ENCODE measurements at regions not wholly inside any gene's neighbourhood (a gene's known extent, or its start where the extent isn't known, plus 50 kb on each side); places are given as distances from the start of the nearest gene placed in this dataset.

GRCh38 chr6:41451039-41451438, 95.1 kb upstream of the FOXP4 start:
- DNase-seq (ENCODE audit: low spot score) = no peak

- DNase-seq (ENCODE audit: low spot score) = no peak
Observed at GRCh38 chr6:41451515-41452163, 94.5 kb upstream of the FOXP4 start.

DNA sequence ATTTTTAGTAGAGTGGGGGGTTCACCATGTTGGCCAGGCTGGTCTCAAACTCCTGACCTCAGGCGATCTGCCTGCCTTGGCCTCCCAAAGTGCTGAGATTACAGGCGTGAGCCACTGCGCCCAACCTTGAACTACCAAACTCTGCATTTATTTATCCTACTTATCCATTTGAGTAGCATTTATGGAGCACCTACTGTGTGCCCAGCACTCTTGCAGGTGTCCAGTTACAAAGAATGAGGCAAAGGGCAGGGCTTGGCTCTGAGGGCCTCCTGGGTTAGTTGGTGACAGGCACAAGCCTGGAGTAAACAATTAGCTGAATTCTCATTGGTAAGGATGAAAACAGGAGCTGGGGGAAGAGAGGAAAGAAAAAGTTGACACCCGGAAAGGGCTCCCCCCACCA, 93.4 kb upstream of the FOXP4 start:
- no peak for DNase-seq (ENCODE audit: low spot score)

- no peak for DNase-seq (ENCODE audit: low spot score)
Observed at GRCh38 chr6:41453244-41453643, 92.9 kb upstream of the FOXP4 start.

DNA sequence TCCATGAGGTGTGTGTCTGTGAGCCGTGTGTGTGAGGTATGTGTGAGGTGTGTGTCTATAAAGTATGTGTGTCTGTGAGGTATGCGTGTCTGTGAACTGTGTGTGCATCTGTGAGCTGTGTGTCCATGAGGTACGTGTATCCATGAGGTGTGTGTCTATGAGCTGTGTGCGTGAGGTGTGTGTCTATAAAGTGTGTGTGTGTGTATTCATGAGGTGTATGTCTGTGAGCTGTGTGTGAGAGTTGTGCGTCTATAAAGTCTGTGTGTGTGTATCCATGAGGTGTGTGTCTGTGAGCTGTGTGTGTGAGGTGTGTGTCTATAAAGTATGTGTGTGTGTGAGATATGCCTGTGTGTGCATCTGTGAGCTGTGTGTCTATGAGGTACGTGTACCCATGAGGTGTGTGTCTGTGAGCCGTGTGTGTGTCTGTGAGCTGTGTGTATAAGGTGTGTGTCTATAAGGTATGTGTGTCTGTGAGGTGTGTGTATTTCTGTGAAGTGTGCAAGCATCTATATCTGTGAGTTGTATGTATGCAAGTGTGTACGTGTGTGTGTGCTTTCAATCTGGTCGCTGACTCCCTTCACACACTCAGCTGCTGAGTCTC, 91.9 kb upstream of the FOXP4 start:
- DNase-seq (ENCODE audit: low spot score) = no peak

GRCh38 chr6:41455410-41455809, 90.8 kb upstream of the FOXP4 start:
- DNase-seq (ENCODE audit: low spot score) = no peak

GRCh38 chr6:41455818-41456217, 90.4 kb upstream of the FOXP4 start:
- DNase-seq (ENCODE audit: low spot score) = peak; percentile 62

DNA sequence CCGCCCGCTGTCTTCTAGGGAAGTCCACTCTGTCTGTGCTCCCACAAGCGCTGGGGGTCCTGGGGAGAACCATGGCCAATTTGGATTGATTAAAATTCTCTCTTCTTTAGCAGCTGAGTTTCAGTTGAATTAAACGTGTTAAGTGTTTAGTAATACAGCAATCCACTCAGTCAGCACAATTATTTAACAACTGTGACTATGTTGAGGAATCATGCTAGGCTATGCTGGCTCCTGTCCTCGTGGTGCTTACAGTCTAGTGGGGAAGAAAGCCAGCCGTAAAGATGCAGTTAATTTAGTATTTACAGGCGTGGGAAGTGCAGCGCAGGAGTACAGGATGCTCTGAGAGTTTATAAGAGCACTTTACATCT, 88.9 kb upstream of the FOXP4 start:
- no peak for DNase-seq (ENCODE audit: low spot score)

- DNase-seq (ENCODE audit: low spot score) = no peak
Observed at GRCh38 chr6:41459738-41460137, 86.4 kb upstream of the FOXP4 start.

DNA sequence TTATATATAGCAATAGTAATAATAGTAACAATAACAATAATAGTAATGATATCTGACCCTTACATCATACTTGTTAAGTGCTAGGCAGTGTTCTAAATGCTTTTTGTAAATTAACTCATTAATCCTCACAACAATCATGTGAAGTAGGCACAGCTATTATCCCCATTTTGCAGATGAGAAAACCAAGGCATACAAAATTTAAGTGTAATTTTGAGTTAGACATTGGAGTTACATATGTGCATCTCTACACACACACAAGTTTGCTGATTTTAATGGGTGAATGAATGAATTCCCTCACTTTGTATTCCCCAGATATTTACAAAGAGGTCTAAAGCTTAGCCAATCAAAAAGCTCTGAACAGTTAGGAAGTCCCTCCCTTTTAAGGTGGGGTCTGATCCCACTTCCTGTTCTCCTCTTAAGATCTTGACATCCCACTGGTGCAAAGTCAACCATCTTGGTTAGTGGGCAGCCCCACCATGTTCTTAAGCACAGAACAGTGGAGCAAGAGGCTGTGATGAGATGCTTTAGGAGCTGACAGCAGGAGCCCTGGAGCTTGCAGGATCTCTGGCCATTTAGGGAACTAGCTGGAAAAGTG, 85.3 kb upstream of the FOXP4 start:
- DNase-seq (ENCODE audit: low spot score) = no peak

DNA sequence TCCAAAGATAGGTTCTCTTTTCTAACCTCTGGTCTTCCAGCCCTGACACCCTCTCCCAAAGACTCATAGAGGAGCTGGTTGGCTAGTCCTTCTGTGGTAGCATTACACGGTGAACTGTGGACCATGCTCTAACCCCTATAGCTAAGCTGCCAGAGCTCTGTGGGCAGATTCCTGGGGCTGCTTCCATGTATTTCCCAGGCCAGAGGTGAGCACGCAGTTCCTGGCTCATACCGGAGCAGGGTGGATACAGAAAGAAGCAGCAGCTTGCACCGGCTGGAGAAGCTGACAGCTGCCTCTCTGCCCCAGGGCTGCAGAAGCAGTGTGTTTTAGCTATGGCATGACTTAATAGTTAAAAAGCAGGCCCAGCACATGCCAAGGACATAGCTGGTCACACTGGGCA, 84.1 kb upstream of the FOXP4 start:
- DNase-seq (ENCODE audit: low spot score) = no peak

DNA sequence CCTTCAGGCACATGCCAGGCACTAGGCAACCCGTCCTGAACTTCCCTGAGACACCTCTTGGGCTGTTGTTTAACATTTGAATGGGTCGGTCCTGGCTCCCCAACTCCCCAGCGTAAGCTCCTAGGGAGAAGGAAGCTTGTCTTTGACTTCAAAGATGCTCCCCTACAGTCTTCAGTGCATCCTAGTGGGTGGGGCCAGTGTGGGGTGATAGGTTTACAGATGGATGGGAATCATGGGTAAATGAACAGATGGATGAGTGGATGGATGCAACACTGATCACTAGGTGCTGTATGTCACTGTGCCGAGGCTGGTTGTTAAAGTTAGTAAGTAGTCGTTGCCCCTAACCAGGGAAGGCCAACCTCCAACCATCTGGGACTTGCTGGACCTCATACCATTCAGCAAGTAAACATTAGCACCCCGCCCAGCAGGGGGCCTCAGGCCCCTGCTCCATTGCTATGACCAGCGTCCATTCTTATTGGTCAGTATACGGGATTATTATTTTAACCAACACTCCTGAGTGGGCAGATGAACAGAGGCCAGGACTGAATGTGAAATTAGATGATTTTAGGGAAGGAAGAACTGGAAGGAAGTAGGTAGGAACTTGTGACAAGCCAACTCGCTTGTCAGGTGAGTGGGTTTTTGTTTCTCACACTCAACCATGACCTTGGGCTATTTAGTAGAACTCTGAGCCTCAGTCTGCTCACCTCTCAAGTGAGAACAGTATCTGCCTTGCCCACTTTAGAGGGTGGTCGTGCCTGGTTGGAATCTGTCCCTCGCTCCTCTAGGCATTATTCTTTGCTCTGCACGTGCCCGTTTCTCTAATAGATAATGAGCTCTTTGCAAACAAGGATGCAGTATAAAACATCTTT, 82.9 kb upstream of the FOXP4 start:
- peak; percentile 88 for DNase-seq (ENCODE audit: low spot score)

- DNase-seq (ENCODE audit: low spot score) = no peak
Observed at GRCh38 chr6:41464019-41464418, 82.2 kb upstream of the FOXP4 start.

DNA sequence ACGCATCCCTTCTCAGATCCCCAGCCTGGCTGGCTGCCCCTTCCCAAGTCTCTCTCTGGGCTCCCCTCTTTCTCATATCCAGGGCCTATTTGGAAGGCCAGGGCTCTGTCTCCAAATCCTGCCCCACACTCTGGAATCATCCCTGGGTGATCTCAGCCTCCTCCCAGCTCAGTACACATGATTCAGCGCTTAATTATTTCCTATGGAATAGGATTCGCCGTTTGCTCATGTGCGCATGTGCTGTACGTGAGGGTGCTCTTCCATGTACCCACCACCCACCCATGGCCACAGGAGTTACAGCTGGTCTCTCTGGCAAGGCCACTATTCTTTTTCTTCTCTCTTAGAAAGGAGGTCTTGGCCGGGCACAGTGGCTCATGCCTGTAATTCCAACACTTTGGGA, 81.7 kb upstream of the FOXP4 start:
- no peak for DNase-seq (ENCODE audit: low spot score)

DNA sequence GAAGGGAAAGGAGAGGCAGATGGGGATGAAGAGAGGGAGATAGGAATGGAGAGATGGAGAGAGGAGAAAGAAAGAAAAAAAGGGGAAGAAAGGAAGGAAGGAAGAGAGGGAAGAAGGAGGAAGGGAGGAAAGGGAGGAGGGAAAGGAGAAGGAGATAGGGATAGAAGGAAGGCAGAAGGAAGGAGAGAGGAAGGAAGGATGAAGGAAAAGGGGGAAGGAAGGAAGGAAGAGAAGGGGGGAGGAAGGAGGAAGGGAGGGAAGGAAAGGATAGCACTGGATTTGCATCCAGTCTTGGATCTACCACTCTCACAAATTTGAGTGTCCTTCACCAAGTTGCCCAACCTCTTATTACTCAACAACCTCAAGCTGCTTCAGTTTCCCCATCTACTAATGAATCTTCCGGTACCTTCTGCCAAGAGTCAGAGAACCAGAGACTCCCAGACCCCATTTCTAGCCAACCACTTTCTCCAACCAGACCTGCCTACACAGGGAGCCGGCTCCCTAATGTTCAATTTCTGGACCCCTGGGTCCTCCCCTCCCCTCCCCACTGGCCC, 79.7 kb upstream of the FOXP4 start:
- no peak for DNase-seq (ENCODE audit: low spot score)

DNA sequence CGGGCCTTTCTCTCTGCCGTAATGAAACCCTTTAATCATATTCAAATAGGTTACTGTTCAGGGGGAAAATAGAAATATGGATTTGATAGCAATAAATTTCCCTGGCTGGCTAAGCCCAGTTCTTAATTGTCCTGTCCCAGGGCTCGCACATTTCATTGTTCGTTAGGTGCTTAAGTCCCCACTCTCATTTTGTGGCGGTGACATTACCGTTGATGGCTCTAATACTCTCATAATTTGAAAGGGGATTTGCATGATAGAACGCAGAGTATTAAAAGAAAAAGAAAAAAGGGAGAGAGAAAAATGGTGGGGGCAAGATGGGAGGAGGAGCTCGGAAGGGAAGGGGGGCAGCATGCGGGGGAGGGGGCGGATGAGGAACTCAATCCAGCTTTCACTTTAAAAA, 79.1 kb upstream of the FOXP4 start:
- DNase-seq (ENCODE audit: low spot score) = no peak

DNA sequence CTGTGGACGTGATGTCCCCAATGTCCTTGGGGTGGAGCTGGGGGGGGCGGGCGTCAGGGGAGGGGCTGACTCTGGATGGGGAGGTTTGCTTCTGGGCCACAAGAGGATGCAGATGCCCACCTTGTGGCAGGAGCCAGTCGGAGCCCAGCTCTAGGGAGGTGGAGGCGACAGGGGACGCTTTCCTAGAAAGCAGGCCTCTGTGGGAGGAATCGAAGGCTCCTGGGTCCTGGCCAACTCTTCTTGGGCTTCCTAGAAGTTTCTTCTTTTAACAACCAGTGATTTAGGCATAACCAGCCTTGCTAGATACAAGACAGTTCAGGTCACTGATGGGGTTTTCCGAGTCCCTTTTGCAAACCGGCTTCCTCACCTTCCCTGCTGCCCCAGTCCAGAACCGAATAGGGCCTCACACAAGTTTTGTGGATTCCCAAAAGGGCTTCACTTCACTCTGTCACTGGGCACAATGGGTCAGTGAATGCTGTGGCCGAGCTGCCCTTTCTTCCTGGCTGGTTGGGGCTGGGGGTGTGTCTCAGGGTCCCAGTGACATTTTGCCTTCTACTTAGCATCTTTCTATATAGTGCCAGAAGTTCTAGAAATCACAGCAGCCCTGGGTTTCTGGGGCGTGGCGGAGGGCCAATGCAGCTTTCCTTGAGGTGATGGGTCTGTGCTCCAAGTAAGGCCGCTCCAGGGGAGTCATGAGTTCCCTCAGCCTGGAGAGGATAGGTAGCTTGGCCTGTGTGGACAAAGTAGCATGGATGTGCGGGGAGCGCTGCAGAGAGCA, 78.4 kb upstream of the FOXP4 start:
- no peak for DNase-seq (ENCODE audit: low spot score)

- no peak for DNase-seq (ENCODE audit: low spot score)
Observed at GRCh38 chr6:41469156-41470028, 76.8 kb upstream of the FOXP4 start.

GRCh38 chr6:41470029-41470330, 76.2 kb upstream of the FOXP4 start:
- no peak for DNase-seq (ENCODE audit: low spot score)

DNA sequence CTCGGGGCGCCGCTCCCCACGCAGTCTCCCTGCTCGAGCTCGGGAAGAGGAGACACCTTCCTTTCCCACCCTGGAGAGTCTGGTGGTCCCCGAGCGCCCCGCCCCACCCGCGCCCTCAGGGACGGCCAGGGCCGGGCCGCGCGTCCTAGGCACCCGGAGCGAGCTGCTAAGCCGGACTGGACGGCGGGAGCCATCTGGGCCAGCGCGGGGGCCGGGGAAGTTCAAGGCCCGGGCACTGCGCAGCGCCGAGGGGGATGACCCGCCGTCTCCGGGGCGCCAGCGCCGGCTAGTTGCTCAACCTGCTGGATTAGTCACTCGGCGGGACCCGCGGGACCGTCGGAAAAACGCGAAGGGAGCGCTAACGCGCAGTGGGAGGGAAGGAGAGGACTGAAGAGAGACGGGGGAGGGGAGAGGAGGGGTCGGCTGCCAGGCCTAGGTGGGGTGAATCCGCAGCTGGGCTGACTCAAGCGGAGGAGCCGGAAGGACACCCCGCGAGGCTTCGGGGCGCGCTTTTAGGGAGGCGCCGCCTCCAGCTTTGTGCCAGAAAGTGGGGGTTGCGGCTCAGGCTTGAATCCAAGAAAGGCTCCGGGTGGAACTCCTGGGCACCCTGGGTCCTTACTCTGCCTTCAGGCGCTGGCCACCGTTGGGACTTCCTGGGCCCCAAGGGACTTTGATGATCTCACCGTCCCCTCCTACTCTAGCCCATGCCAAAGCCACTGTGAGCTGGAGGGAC, 75.7 kb upstream of the FOXP4 start:
- DNase-seq (ENCODE audit: low spot score) = no peak

Measured in COLO829 (cell line).